H1 (cell line): ENCODE measurements at regions not wholly inside any gene's neighbourhood (a gene's known extent, or its start where the extent isn't known, plus 50 kb on each side); places are given as distances from the start of the nearest gene placed in this dataset.

Experiments
- CEBPB ChIP-seq: IDR thresholded peaks from 2 replicates; pipeline ENCODE4 v1.6.1; 2012; ENCODE audit warnings: low read depth, low read length
- EP300 ChIP-seq, 2 experiments: IDR thresholded peaks; 1 replicate in 1 of 2; 2 replicates in 1 of 2; pipeline ENCODE4 v1.6.1; 2011 to 2012; ENCODE audit warnings: low read depth in 2 of 2, low read length in 2 of 2, mild to moderate bottlenecking in 2 of 2, borderline replicate concordance in 1 of 2, inconsistent platforms in 1 of 2, moderate library complexity in 1 of 2
- GABPA ChIP-seq: IDR thresholded peaks from 2 replicates; pipeline ENCODE4 v1.6.1; 2011; ENCODE audit warnings: mild to moderate bottlenecking, low read length, moderate library complexity, borderline replicate concordance; ENCODE audit not compliant: insufficient read depth
- GTF2F1 ChIP-seq: IDR thresholded peaks from 2 replicates; pipeline ENCODE4 v1.6.1; 2012; ENCODE audit warnings: low read depth, low read length, improper control_type of control experiment, borderline replicate concordance
- MAX ChIP-seq: IDR thresholded peaks from 2 replicates; pipeline ENCODE4 v1.6.1; 2012; ENCODE audit warnings: inconsistent platforms
- POLR2A ChIP-seq, 2 experiments: IDR thresholded peaks; 1 replicate in 1 of 2; 2 replicates in 1 of 2; pipeline ENCODE4 v1.6.1; 2011; ENCODE audit warnings: low read depth in 2 of 2, low read length in 2 of 2, mild to moderate bottlenecking in 2 of 2; ENCODE audit errors: control extremely low read depth in 1 of 2
- POLR2AphosphoS5 ChIP-seq: IDR thresholded peaks from 2 replicates; pipeline ENCODE4 v1.6.1; 2011; ENCODE audit warnings: low read depth, low read length
- RAD21 ChIP-seq, 2 experiments: IDR thresholded peaks in 1 of 2; conservative IDR thresholded peaks in 1 of 2; 2 replicates each; pipeline ENCODE4 v1.6.1; 2011; ENCODE audit warnings: low read depth in 2 of 2, low read length in 2 of 2, improper control_type of control experiment in 1 of 2, inconsistent platforms in 1 of 2, mild to moderate bottlenecking in 1 of 2, moderate library complexity in 1 of 2
- SP1 ChIP-seq: IDR thresholded peaks from 2 replicates; pipeline ENCODE4 v1.6.1; 2011; ENCODE audit warnings: low read depth, low read length
- TF ChIP-seq, protein P1 (sequence below), 3 experiments: IDR thresholded peaks; 1 replicate in 2 of 3; 2 replicates in 1 of 3; pipeline versions ENCODE4 v1.5.1 to v1.6.1; 2011; ENCODE audit warnings: low read length in 3 of 3, mild to moderate bottlenecking in 3 of 3, inconsistent platforms in 2 of 3, low read depth in 1 of 3, moderate library complexity in 1 of 3; ENCODE audit not compliant: insufficient read depth in 1 of 3; ENCODE audit errors: control extremely low read depth in 1 of 3

GRCh38 chr6:11459079-11459610, 78.4 kb upstream of the TMEM170B start:
- TF ChIP-seq, protein P1, sequence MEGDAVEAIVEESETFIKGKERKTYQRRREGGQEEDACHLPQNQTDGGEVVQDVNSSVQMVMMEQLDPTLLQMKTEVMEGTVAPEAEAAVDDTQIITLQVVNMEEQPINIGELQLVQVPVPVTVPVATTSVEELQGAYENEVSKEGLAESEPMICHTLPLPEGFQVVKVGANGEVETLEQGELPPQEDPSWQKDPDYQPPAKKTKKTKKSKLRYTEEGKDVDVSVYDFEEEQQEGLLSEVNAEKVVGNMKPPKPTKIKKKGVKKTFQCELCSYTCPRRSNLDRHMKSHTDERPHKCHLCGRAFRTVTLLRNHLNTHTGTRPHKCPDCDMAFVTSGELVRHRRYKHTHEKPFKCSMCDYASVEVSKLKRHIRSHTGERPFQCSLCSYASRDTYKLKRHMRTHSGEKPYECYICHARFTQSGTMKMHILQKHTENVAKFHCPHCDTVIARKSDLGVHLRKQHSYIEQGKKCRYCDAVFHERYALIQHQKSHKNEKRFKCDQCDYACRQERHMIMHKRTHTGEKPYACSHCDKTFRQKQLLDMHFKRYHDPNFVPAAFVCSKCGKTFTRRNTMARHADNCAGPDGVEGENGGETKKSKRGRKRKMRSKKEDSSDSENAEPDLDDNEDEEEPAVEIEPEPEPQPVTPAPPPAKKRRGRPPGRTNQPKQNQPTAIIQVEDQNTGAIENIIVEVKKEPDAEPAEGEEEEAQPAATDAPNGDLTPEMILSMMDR (IDR thresholded peaks at IDR 0.05; ENCODE audit: control extremely low read depth in 1 of 3, insufficient read depth in 1 of 3, low read depth in 1 of 3, low read length in 3 of 3) = no peak
- TF ChIP-seq POLR2A (IDR thresholded peaks at IDR 0.05; ENCODE audit: control extremely low read depth in 1 of 2, low read depth in 2 of 2, low read length in 2 of 2) (no peak), POLR2AphosphoS5 (no peak), CEBPB (no peak), GABPA (no peak), GTF2F1 (no peak), SP1 (no peak), EP300 (IDR thresholded peaks at IDR 0.05; ENCODE audit: borderline replicate concordance in 1 of 2, low read depth in 2 of 2, low read length in 2 of 2) (no peak), MAX (no peak), RAD21 (IDR thresholded peaks at IDR 0.05 in 1 of 2, conservative IDR thresholded peaks at IDR 0.05 in 1 of 2; ENCODE audit: low read depth in 2 of 2, low read length in 2 of 2) (no peak)
